ENCODE measurements at regions not wholly inside any gene's neighbourhood (a gene's known extent, or its start where the extent isn't known, plus 50 kb on each side); places are given as distances from the start of the nearest gene placed in this dataset.

- no peak for FAIRE-seq
- Histone ChIP-seq H2AFZ (ENCODE audit: control insufficient read depth, low read length) (no peak overlapping the region), H3K9ac (ENCODE audit: control insufficient read depth, extremely low read depth, insufficient read depth, low read length) (no peak overlapping the region), H3K36me3 (ENCODE audit: control insufficient read depth in 2 of 2, extremely low read depth in 1 of 2, insufficient read depth in 2 of 2, low read length in 2 of 2) (no peaks in the 10 kb centered on the region), H3K27me3 (ENCODE audit: control insufficient read depth, extremely low read depth, insufficient read depth, low read length) (no peaks in the 10 kb centered on the region), H3K4me1 (ENCODE audit: control insufficient read depth, extremely low read depth, insufficient read depth, low read length) (no peaks in the 10 kb centered on the region), H3K4me3 (ENCODE audit: control insufficient read depth in 2 of 3, extremely low read depth in 1 of 3, insufficient read depth in 2 of 3, low read depth in 1 of 3, low read length in 3 of 3) (no peak overlapping the region), H3K27ac (ENCODE audit: control insufficient read depth, insufficient read depth, low read length) (no peak overlapping the region), H3K79me2 (ENCODE audit: control insufficient read depth, insufficient read depth, low read length) (no peaks in the 10 kb centered on the region), H3K9me3 (ENCODE audit: control insufficient read depth, low read depth, low read length) (no peaks in the 10 kb centered on the region), H4K20me1 (ENCODE audit: control insufficient read depth, extremely low read depth, insufficient read depth, low read length) (no peaks in the 10 kb centered on the region), H3K4me2 (ENCODE audit: control insufficient read depth, extremely low read depth, insufficient read depth, low read depth, low read length) (no peak overlapping the region), H3K9me1 (ENCODE audit: control insufficient read depth, extremely low read depth, insufficient read depth, low read length) (no peaks in the 10 kb centered on the region)
- dilution Hi-C loops (cut with MboI; ENCODE audit: extremely low pct_ligation_motif_present, low sequenced_read_pairs) = no loop called here
- TF ChIP-seq, protein P1, sequence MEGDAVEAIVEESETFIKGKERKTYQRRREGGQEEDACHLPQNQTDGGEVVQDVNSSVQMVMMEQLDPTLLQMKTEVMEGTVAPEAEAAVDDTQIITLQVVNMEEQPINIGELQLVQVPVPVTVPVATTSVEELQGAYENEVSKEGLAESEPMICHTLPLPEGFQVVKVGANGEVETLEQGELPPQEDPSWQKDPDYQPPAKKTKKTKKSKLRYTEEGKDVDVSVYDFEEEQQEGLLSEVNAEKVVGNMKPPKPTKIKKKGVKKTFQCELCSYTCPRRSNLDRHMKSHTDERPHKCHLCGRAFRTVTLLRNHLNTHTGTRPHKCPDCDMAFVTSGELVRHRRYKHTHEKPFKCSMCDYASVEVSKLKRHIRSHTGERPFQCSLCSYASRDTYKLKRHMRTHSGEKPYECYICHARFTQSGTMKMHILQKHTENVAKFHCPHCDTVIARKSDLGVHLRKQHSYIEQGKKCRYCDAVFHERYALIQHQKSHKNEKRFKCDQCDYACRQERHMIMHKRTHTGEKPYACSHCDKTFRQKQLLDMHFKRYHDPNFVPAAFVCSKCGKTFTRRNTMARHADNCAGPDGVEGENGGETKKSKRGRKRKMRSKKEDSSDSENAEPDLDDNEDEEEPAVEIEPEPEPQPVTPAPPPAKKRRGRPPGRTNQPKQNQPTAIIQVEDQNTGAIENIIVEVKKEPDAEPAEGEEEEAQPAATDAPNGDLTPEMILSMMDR (optimal IDR thresholded peaks at IDR 0.05 in 1 of 3, IDR thresholded peaks at IDR 0.05 in 1 of 3, conservative IDR thresholded peaks at IDR 0.05 in 1 of 3; ENCODE audit: extremely low read depth in 1 of 3, insufficient read depth in 2 of 3, low read length in 3 of 3) = no peak
- no peak for TF ChIP-seq EZH2 (IDR thresholded peaks at IDR 0.05; ENCODE audit: low read length)
- no peak for DNase-seq (ENCODE audit: low read depth, low spot score)
Observed at GRCh38 chr12:97643924-97644323, 181.3 kb downstream of the RMST start.

- TF ChIP-seq, protein P1 (optimal IDR thresholded peaks at IDR 0.05 in 1 of 3, IDR thresholded peaks at IDR 0.05 in 1 of 3, conservative IDR thresholded peaks at IDR 0.05 in 1 of 3; ENCODE audit: extremely low read depth in 1 of 3, insufficient read depth in 2 of 3, low read length in 3 of 3) = no peak
- no peak for TF ChIP-seq EZH2 (IDR thresholded peaks at IDR 0.05; ENCODE audit: low read length)
- DNase-seq (ENCODE audit: low read depth, low spot score) (no peak), FAIRE-seq (no peak)
- Histone ChIP-seq H2AFZ (ENCODE audit: control insufficient read depth, low read length) (no peak overlapping the region), H3K9ac (ENCODE audit: control insufficient read depth, extremely low read depth, insufficient read depth, low read length) (no peak overlapping the region), H3K4me2 (ENCODE audit: control insufficient read depth, extremely low read depth, insufficient read depth, low read depth, low read length) (no peak overlapping the region), H3K27ac (ENCODE audit: control insufficient read depth, insufficient read depth, low read length) (no peak overlapping the region), H3K4me1 (ENCODE audit: control insufficient read depth, extremely low read depth, insufficient read depth, low read length) (no peaks in the 10 kb centered on the region), H3K9me1 (ENCODE audit: control insufficient read depth, extremely low read depth, insufficient read depth, low read length) (no peaks in the 10 kb centered on the region), H3K36me3 (ENCODE audit: control insufficient read depth in 2 of 2, extremely low read depth in 1 of 2, insufficient read depth in 2 of 2, low read length in 2 of 2) (no peaks in the 10 kb centered on the region), H3K4me3 (ENCODE audit: control insufficient read depth in 2 of 3, extremely low read depth in 1 of 3, insufficient read depth in 2 of 3, low read depth in 1 of 3, low read length in 3 of 3) (no peak overlapping the region), H3K79me2 (ENCODE audit: control insufficient read depth, insufficient read depth, low read length) (no peaks in the 10 kb centered on the region), H4K20me1 (ENCODE audit: control insufficient read depth, extremely low read depth, insufficient read depth, low read length) (no peaks in the 10 kb centered on the region), H3K9me3 (ENCODE audit: control insufficient read depth, low read depth, low read length) (no peaks in the 10 kb centered on the region), H3K27me3 (ENCODE audit: control insufficient read depth, extremely low read depth, insufficient read depth, low read length) (no peaks in the 10 kb centered on the region)
- dilution Hi-C loops (cut with MboI; ENCODE audit: extremely low pct_ligation_motif_present, low sequenced_read_pairs) = no loop called here
Observed at GRCh38 chr12:97645726-97646125, 183.1 kb downstream of the RMST start.

Data from keratinocyte (primary cell).